Psoas muscle (tissue), 7 donors: ENCODE measurements at regions not wholly inside any gene's neighbourhood (a gene's known extent, or its start where the extent isn't known, plus 50 kb on each side); places are given as distances from the start of the nearest gene placed in this dataset.
"Not testable (repeated sequence)": the region's sequence is repeated elsewhere in the genome, so short reads cannot be mapped to it uniquely, and the experiment has no call there.

Experiments
- ATAC-seq, 4 donors: fragments of 200-7000 bp; cut with Tn5 transposase; one replicate each; pipeline ENCODE4 v1.9.1; 2020; ENCODE audit warnings: moderate library complexity in 3 of 4, mild to moderate bottlenecking in 2 of 4
- DNase-seq, 2 donors: peaks; one replicate each; pipeline ENCODE4 v3.0.0-alpha.2; 2020
- H3K27ac ChIP-seq: fragments of 200-600 bp; one replicate; pipeline ENCODE4 v1.8.0; 2022
- H3K27me3 ChIP-seq, 3 donors: fragments of 200-600 bp in 1 of 3; one replicate each; pipeline versions ENCODE4 v1.6.1 to v1.8.0; 2013 to 2022; ENCODE audit warnings: low read length in 2 of 3, mild to moderate bottlenecking in 2 of 3, moderate library complexity in 1 of 3; ENCODE audit not compliant: insufficient read depth in 3 of 3
- H3K36me3 ChIP-seq, 2 donors: fragments of 200-600 bp in 1 of 2; one replicate each; pipeline versions ENCODE4 v1.6.1 to v1.8.0; 2013 to 2022; ENCODE audit warnings: low read depth in 1 of 2, mild to moderate bottlenecking in 1 of 2, moderate library complexity in 1 of 2; ENCODE audit not compliant: insufficient read depth in 1 of 2
- H3K4me1 ChIP-seq: fragments of 200-600 bp; one replicate; pipeline ENCODE4 v1.8.0; 2022
- H3K4me3 ChIP-seq: fragments of 200-600 bp; one replicate; pipeline ENCODE4 v1.8.0; 2022; ENCODE audit warnings: mild to moderate bottlenecking
- H3K9me3 ChIP-seq: fragments of 200-600 bp; one replicate; pipeline ENCODE4 v1.8.0; 2022
- CTCF ChIP-seq: fragments of 200-600 bp; IDR thresholded peaks from one replicate; pipeline ENCODE4 v1.8.0; 2022; ENCODE audit warnings: antibody characterized with exemption
- WGBS, 3 donors: extraction: QIAGEN DNeasy Blood & Tissue Kit; methylation state at CpG; one replicate each; pipeline versions ENCODE4 v1.1.6 to v1.1.7; 2013; 5-methylcytosine and 5-hydroxymethylcytosine counted together
- intact Hi-C, 2 donors: fragments of 100-400 bp; cut with DNase I; formaldehyde crosslinking; loops; one replicate each; pipeline versions ENCODE4 v1.11.0 to v1.14.2; 2022
- donor health status: healthy with polysubstance abuse.
- donor health status: DM: no; HTN: no; CAD: no; lungs with moderate emphysema.
- donor health status: Bipolar disorder and iron deficiency.
- donor health status: healthy.
- donor health status: DM: yes; HTN: yes; CAD: no.
- donor health status: DM: no; HTN: no; CAD: no.
- donor health status: DM: yes; HTN: yes; CAD: no.

GRCh38 chr3:74978684-74979083, 364.2 kb upstream of the CNTN3 start:
- DNase-seq (no peak), ATAC-seq (no peak)
- no peak overlapping the region for H3K27ac ChIP-seq
- H3K4me3 ChIP-seq: no peak overlapping the region
- H3K36me3 ChIP-seq: no peaks in the 10 kb centered on the region
- no peaks in the 10 kb centered on the region for H3K27me3 ChIP-seq
- H3K4me1 ChIP-seq: no peaks in the 10 kb centered on the region
- 75 to 87% (median 81%) methylated on average over 4 of the region's 4 CpGs for WGBS, 3 donors
- intact Hi-C loops: no loop called here
- H3K9me3 ChIP-seq: no peaks in the 10 kb centered on the region
- no peak for TF ChIP-seq CTCF

DNA sequence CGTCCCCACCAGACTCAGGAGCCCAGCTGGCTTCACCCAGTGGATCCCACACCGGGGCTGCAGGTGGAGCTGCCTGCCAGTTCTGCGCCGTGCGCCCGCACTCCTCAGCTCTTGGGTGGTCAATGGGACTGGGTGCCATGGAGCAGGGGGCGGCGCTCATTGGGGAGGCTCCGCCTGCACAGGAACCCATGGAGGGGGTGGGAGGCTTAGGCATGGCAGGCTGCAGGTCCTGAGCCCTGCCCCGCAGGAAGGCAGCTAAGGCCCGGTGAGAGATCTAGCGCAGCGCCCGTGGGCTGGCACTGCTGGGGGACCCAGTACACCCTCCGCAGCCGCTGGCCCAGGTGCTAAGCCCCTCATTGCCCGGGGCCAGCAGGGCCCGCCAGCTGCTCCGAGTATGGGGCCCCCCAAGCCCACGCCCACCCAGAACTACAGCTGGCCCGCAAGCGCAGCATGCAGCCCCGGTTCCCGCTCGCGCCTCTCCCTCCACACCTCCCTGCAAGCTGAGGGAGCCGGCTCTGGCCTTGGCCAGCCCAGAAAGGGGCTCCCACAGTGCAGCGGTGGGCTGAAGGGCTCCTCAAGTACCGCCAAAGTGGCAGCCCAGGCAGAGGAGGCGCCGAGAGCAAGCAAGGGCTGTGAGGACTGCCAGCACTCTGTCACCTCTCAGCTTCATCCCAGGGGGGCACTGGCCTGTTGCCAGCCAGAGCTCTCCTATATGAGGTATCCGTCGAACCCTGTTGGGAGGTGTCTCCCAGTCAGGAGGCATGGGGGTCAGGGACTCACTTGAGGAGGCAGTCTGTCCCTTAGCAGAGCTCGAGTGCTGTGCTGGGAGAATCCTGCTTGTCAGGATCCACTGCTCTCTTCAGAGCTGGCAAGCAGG, 370.8 kb upstream of the CNTN3 start:
- H3K4me3 ChIP-seq, H3K36me3 ChIP-seq, H3K9me3 ChIP-seq, H3K27me3 ChIP-seq, intact Hi-C loops, DNase-seq, ATAC-seq, H3K27ac ChIP-seq, H3K4me1 ChIP-seq: not testable (repeated sequence)
- WGBS, 3 donors: 95 to 97% (median 95%) methylated on average over 32 to 34 of the region's 34 CpGs

DNA sequence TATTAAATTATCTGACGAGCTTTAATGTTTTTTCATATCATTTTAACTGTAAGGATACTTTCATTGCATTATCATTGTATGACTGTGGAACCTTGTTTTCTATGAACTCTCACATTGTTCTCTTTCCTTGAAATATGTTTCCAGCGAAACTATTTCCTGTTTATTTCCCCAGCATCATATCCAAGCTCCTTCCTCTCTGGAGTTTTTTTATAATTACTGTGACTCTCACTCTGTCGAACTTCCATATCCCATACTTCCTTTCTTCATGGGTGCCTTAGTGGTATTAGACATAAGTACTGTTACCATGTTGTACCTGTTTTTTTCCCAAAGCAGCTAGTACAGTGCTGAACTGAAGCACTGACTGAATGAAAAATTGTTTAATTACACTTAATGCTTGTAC, 373.6 kb upstream of the CNTN3 start:
- 44 to 49% (median 46%) methylated on average over 3 of the region's 3 CpGs for WGBS, 3 donors
- no peak for TF ChIP-seq CTCF
- DNase-seq (no peak), ATAC-seq (no peak)
- Histone ChIP-seq H3K4me1 (no peaks in the 10 kb centered on the region), H3K27ac (no peak overlapping the region), H3K27me3 (no peaks in the 10 kb centered on the region), H3K4me3 (no peak overlapping the region), H3K9me3 (no peaks in the 10 kb centered on the region), H3K36me3 (no peaks in the 10 kb centered on the region)
- intact Hi-C loops: no loop called here

- Histone ChIP-seq H3K27me3 (no peaks in the 10 kb centered on the region), H3K9me3 (no peaks in the 10 kb centered on the region), H3K27ac (no peak overlapping the region), H3K36me3 (no peaks in the 10 kb centered on the region), H3K4me3 (no peak overlapping the region), H3K4me1 (no peaks in the 10 kb centered on the region)
- intact Hi-C loops: no loop called here
- TF ChIP-seq CTCF: no peak
- ATAC-seq: no peak
- DNase-seq: no peak
These were observed 378.4 kb upstream of the CNTN3 start for GRCh38 chr3:74992898-74993297.

- no peak for DNase-seq
- H3K9me3 ChIP-seq: no peaks in the 10 kb centered on the region
- H3K27ac ChIP-seq: no peak overlapping the region
- 6 to 18% (median 9%) methylated on average over 1 of the region's 1 CpG for whole genome bisulfite sequencing, 3 donors
- no peak overlapping the region for H3K4me3 ChIP-seq
- intact Hi-C loops: no loop called here
- no peaks in the 10 kb centered on the region for H3K36me3 ChIP-seq
- H3K27me3 ChIP-seq: no peaks in the 10 kb centered on the region
- no peak for TF ChIP-seq CTCF
- no peaks in the 10 kb centered on the region for H3K4me1 ChIP-seq
- no peak for ATAC-seq
These were observed 386.9 kb upstream of the CNTN3 start for GRCh38 chr3:75001330-75001729.
